ENCODE measurements at regions not wholly inside any gene's neighbourhood (a gene's known extent, or its start where the extent isn't known, plus 50 kb on each side); places are given as distances from the start of the nearest gene placed in this dataset.

DNA sequence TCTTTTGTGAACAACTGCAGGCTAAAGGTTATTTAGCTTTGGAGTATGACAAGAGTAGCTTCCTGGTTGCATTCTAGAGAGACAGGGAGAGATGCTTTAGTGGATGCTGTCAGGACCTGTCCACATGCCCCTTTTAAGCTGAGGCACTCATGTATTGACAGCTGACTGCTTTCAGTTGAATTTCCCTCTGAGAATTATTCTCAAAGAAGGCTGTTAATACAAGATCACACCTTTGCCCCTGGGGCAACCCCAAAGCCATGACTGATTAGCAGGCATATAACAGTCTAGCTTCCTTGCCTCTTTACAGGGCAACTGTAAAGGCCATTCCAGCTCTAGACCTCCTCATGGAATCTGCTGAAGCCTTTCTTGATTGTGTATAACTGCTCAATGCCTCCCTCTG lies 117.6 kb upstream of the ATP10B start:
- no peak for TF ChIP-seq POLR2A (IDR thresholded peaks at IDR 0.05; ENCODE audit: low read depth, low read length)
- no peak for TF ChIP-seq POLR2AphosphoS5 (IDR thresholded peaks at IDR 0.05; ENCODE audit: low read depth, low read length)
- no peak for TF ChIP-seq PAX5 (IDR thresholded peaks at IDR 0.05; ENCODE audit: insufficient read depth, low read length, severe bottlenecking)

All from GM12891 (cell line).